OCI-LY1 (cell line): ENCODE measurements at regions not wholly inside any gene's neighbourhood (a gene's known extent, or its start where the extent isn't known, plus 50 kb on each side); places are given as distances from the start of the nearest gene placed in this dataset.
"Not testable (repeated sequence)": the region's sequence is repeated elsewhere in the genome, so short reads cannot be mapped to it uniquely, and the experiment has no call there.

Experiments
- H2AFZ ChIP-seq: fragments of 200-600 bp; sonication (generic), shearing (Covaris generic); 2 replicates; pipeline ENCODE4 v1.6.0; 2014; ENCODE audit warnings: antibody characterized with exemption, mild to moderate bottlenecking, low read length
- H3F3A ChIP-seq: fragments of 200-600 bp; sonication (generic), shearing (Covaris generic); 2 replicates; pipeline ENCODE4 v1.6.0; 2014; ENCODE audit warnings: mild to moderate bottlenecking, antibody characterized with exemption, low read length, moderate library complexity; ENCODE audit not compliant: insufficient read depth
- H3K27ac ChIP-seq: fragments of 200-600 bp; sonication (generic); 2 replicates; pipeline ENCODE4 v1.5.1; 2014; ENCODE audit warnings: low read length, mixed run types, mild to moderate bottlenecking, low read depth; ENCODE audit not compliant: poor library complexity, severe bottlenecking
- H3K27me3 ChIP-seq: fragments of 200-600 bp; sonication (generic); 2 replicates; pipeline ENCODE4 v1.6.0; 2014; ENCODE audit warnings: antibody characterized with exemption, mild to moderate bottlenecking, low read length, moderate library complexity; ENCODE audit not compliant: insufficient read depth
- H3K36me3 ChIP-seq: fragments of 200-600 bp; sonication (generic); 2 replicates; pipeline ENCODE4 v1.6.1; 2014; ENCODE audit warnings: mild to moderate bottlenecking, antibody characterized with exemption, low read length, moderate library complexity, mixed read lengths; ENCODE audit not compliant: insufficient read depth
- H3K4me1 ChIP-seq: fragments of 200-600 bp; sonication (generic); 2 replicates; pipeline ENCODE4 v1.5.1; 2014; ENCODE audit warnings: mild to moderate bottlenecking, low read length, moderate library complexity; ENCODE audit not compliant: insufficient read depth, severe bottlenecking
- H3K4me2 ChIP-seq: fragments of 200-600 bp; sonication (generic), shearing (Covaris generic); 2 replicates; pipeline ENCODE4 v1.6.1; 2014; ENCODE audit warnings: low read length
- H3K4me3 ChIP-seq: fragments of 200-600 bp; sonication (generic); 2 replicates; pipeline ENCODE4 v1.5.1; 2014; ENCODE audit warnings: low read length, low read depth, mild to moderate bottlenecking, mixed read lengths; ENCODE audit not compliant: poor library complexity, severe bottlenecking
- H3K79me2 ChIP-seq: fragments of 200-600 bp; shearing (Covaris generic); 2 replicates; pipeline ENCODE4 v1.6.1; 2016; ENCODE audit warnings: mixed run types, low read length, mixed read lengths; ENCODE audit not compliant: insufficient read depth
- H3K9ac ChIP-seq: fragments of 200-600 bp; sonication (generic), shearing (Covaris generic); 2 replicates; pipeline ENCODE4 v1.6.1; 2014; ENCODE audit warnings: mild to moderate bottlenecking, low read length, mixed read lengths
- H3K9me2 ChIP-seq: fragments of 200-600 bp; sonication (generic), shearing (Covaris generic); 2 replicates; pipeline ENCODE4 v1.6.1; 2014; ENCODE audit warnings: low read depth, mild to moderate bottlenecking, low read length, mixed read lengths
- H3K9me3 ChIP-seq: fragments of 200-600 bp; shearing (Covaris generic); 2 replicates; pipeline ENCODE4 v1.6.1; 2014; ENCODE audit warnings: low read length, mixed read lengths
- H4K20me1 ChIP-seq: fragments of 200-600 bp; sonication (generic), shearing (Covaris generic); 2 replicates; pipeline ENCODE4 v1.6.0; 2016; ENCODE audit warnings: mild to moderate bottlenecking, low read length; ENCODE audit not compliant: insufficient read depth
- CTCF ChIP-seq: fragments of 200-600 bp; sonication (generic), shearing (Covaris generic); IDR thresholded peaks from 2 replicates; pipeline ENCODE4 v1.5.1; 2017; ENCODE audit warnings: mild to moderate bottlenecking, antibody characterized with exemption, low read length, moderate library complexity, mixed read lengths
- EZH2 ChIP-seq: fragments of 200-600 bp; sonication (generic), shearing (Covaris generic); IDR thresholded peaks from 2 replicates; pipeline ENCODE4 v1.8.0; 2017; ENCODE audit warnings: borderline replicate concordance, mixed run types, mild to moderate bottlenecking, antibody characterized with exemption, low read length, moderate library complexity, mixed read lengths

GRCh38 chr11:91272089-91272488 lies 952.5 kb upstream of the FAT3 start:
- Histone ChIP-seq H3K27me3 (no peaks in the 10 kb centered on the region), H3K4me1 (no peaks in the 10 kb centered on the region), H3K4me3 (no peak overlapping the region), H3K27ac (no peak overlapping the region), H2AFZ (no peak overlapping the region), H3K9me2 (no peaks in the 10 kb centered on the region), H3K36me3 (no peaks in the 10 kb centered on the region), H3F3A (no peaks in the 10 kb centered on the region), H3K79me2 (no peaks in the 10 kb centered on the region), H4K20me1 (no peaks in the 10 kb centered on the region), H3K9me3 (no peaks in the 10 kb centered on the region), H3K4me2 (no peak overlapping the region), H3K9ac (no peak overlapping the region)
- TF ChIP-seq EZH2 (no peak), CTCF (no peak)

GRCh38 chr11:91268512-91269295 lies 955.9 kb upstream of the FAT3 start:
- H3K79me2 ChIP-seq, H3K4me3 ChIP-seq, H4K20me1 ChIP-seq, H3K9ac ChIP-seq, H3K9me3 ChIP-seq, H3K9me2 ChIP-seq, H3K27ac ChIP-seq, H3K4me1 ChIP-seq, H3K36me3 ChIP-seq, H3F3A ChIP-seq, H3K4me2 ChIP-seq, H2AFZ ChIP-seq, H3K27me3 ChIP-seq: not testable (repeated sequence)

- Histone ChIP-seq H3K4me1 (no peaks in the 10 kb centered on the region), H3K9me2 (no peaks in the 10 kb centered on the region), H3K36me3 (no peaks in the 10 kb centered on the region), H3K27me3 (no peaks in the 10 kb centered on the region), H3K9me3 (no peaks in the 10 kb centered on the region), H3F3A (no peaks in the 10 kb centered on the region), H3K9ac (no peak overlapping the region), H4K20me1 (no peaks in the 10 kb centered on the region), H3K4me2 (no peak overlapping the region), H2AFZ (no peak overlapping the region), H3K27ac (no peak overlapping the region), H3K4me3 (no peak overlapping the region), H3K79me2 (no peaks in the 10 kb centered on the region)
- no peak for TF ChIP-seq CTCF
- TF ChIP-seq EZH2: no peak
These were observed 958.7 kb upstream of the FAT3 start for GRCh38 chr11:91265946-91266345.

GRCh38 chr11:91264481-91264880 lies 960.1 kb upstream of the FAT3 start:
- Histone ChIP-seq H3K36me3 (no peaks in the 10 kb centered on the region), H3K4me3 (no peak overlapping the region), H4K20me1 (no peaks in the 10 kb centered on the region), H3K9ac (no peak overlapping the region), H3K4me1 (no peaks in the 10 kb centered on the region), H3K4me2 (no peak overlapping the region), H2AFZ (no peak overlapping the region), H3K27me3 (no peaks in the 10 kb centered on the region), H3F3A (no peaks in the 10 kb centered on the region), H3K79me2 (no peaks in the 10 kb centered on the region), H3K9me3 (no peaks in the 10 kb centered on the region), H3K9me2 (no peaks in the 10 kb centered on the region), H3K27ac (no peak overlapping the region)
- no peak for TF ChIP-seq EZH2
- no peak for TF ChIP-seq CTCF
